Thoracic aorta (tissue), 2 donors: ENCODE measurements at regions not wholly inside any gene's neighbourhood (a gene's known extent, or its start where the extent isn't known, plus 50 kb on each side); places are given as distances from the start of the nearest gene placed in this dataset.

ENCODE experiments used
- ATAC-seq: fragments of 150-250 bp; one replicate; pipeline ENCODE4 v1.8.0; 2017; ENCODE audit warnings: low read depth; ENCODE audit not compliant: insufficient number of reproducible peaks, low FRiP score
- DNase-seq: peaks from one replicate; pipeline ENCODE4 v3.0.0-alpha.2; 2020; ENCODE audit warnings: low spot score
- H3K27ac ChIP-seq, 2 donors: fragments of 200-600 bp; sonication (generic); 1 replicate in 1 of 2; 2 replicates in 1 of 2; pipeline ENCODE4 v1.5.1; 2016; ENCODE audit warnings: mild to moderate bottlenecking in 2 of 2, moderate library complexity in 2 of 2
- H3K27me3 ChIP-seq: fragments of 200-600 bp; sonication (generic); replicated peaks from 2 replicates; pipeline ENCODE4 v1.6.0; 2016; ENCODE audit warnings: mild to moderate bottlenecking; ENCODE audit not compliant: insufficient read depth
- H3K36me3 ChIP-seq: fragments of 200-600 bp; sonication (generic); one replicate; pipeline ENCODE4 v1.5.1; 2016
- H3K4me1 ChIP-seq, 2 donors: fragments of 200-600 bp; sonication (generic); 1 replicate in 1 of 2; 2 replicates in 1 of 2; pipeline versions ENCODE4 v1.5.1 to v1.6.0; 2016; ENCODE audit warnings: low read depth in 2 of 2, mild to moderate bottlenecking in 1 of 2; ENCODE audit not compliant: control insufficient read depth in 1 of 2
- H3K4me3 ChIP-seq: fragments of 200-600 bp; sonication (generic); 2 replicates; pipeline ENCODE4 v1.5.1; 2016; ENCODE audit warnings: mild to moderate bottlenecking
- H3K9me3 ChIP-seq: fragments of 200-600 bp; sonication (generic); 2 replicates; pipeline ENCODE4 v1.5.1; 2016
- CTCF ChIP-seq: fragments of 200-600 bp; sonication (generic); IDR thresholded peaks from one replicate; pipeline ENCODE4 v1.5.1; 2019; ENCODE audit warnings: antibody characterized with exemption

- H3K9me3 ChIP-seq, result no peaks in the 10 kb centered on the region
Measured at GRCh38 chr15:61447981-61448380, 218.9 kb upstream of the RORA start.

GRCh38 chr15:61444585-61444984, 215.5 kb upstream of the RORA start:
- no peak for TF ChIP-seq CTCF
- H3K4me1 ChIP-seq, result no peaks in the 10 kb centered on the region

More at GRCh38 chr15:61447981-61448380, 218.9 kb upstream of the RORA start:
- Histone ChIP-seq H3K4me3 (no peak overlapping the region), H3K36me3 (no peaks in the 10 kb centered on the region), H3K4me1 (no peaks in the 10 kb centered on the region), H3K27ac (no peak overlapping the region), H3K27me3 (no peaks in the 10 kb centered on the region)
- TF ChIP-seq CTCF, result no peak
- DNase-seq (no peak), ATAC-seq (no peak)

GRCh38 chr15:61442821-61443220, 213.7 kb upstream of the RORA start:
- H3K27me3 ChIP-seq, result no peaks in the 10 kb centered on the region
- TF ChIP-seq CTCF, result no peak
- H3K4me3 ChIP-seq, result no peak overlapping the region
- ATAC-seq (no peak), DNase-seq (no peak)
- no peaks in the 10 kb centered on the region for H3K36me3 ChIP-seq
- H3K4me1 ChIP-seq, result no peaks in the 10 kb centered on the region
- H3K9me3 ChIP-seq, result no peaks in the 10 kb centered on the region
- H3K27ac ChIP-seq, result no peak overlapping the region

More at GRCh38 chr15:61444585-61444984, 215.5 kb upstream of the RORA start:
- H3K36me3 ChIP-seq, result no peaks in the 10 kb centered on the region
- no peak for DNase-seq
- H3K27me3 ChIP-seq, result no peaks in the 10 kb centered on the region
- H3K4me3 ChIP-seq, result no peak overlapping the region
- H3K9me3 ChIP-seq, result no peaks in the 10 kb centered on the region
- ATAC-seq, result no peak
- H3K27ac ChIP-seq, result no peak overlapping the region

DNA sequence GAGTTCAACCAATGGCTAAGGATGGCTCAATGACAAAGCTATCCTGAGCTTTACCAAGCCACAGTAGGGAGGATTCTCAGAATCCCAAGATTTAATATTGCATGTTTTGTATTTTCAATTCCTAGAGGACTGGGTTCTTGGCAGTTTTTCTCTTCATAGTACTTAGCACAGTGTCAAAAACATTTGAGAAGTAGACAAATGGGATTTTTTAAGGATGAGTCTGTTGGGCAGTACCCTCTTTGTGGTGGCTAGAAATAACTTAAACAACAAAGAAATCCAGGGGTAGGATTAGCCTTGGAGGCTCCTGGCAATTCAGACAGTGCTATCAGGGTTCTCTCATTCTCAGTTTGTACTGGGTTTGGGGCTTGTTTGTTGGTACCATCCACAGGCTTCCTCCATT, 212.8 kb upstream of the RORA start:
- Histone ChIP-seq H3K27ac (no peak overlapping the region), H3K4me1 (no peaks in the 10 kb centered on the region), H3K4me3 (no peak overlapping the region), H3K27me3 (no peaks in the 10 kb centered on the region), H3K36me3 (no peaks in the 10 kb centered on the region), H3K9me3 (no peaks in the 10 kb centered on the region)
- ATAC-seq (no peak), DNase-seq (no peak)
- TF ChIP-seq CTCF, result no peak

DNA sequence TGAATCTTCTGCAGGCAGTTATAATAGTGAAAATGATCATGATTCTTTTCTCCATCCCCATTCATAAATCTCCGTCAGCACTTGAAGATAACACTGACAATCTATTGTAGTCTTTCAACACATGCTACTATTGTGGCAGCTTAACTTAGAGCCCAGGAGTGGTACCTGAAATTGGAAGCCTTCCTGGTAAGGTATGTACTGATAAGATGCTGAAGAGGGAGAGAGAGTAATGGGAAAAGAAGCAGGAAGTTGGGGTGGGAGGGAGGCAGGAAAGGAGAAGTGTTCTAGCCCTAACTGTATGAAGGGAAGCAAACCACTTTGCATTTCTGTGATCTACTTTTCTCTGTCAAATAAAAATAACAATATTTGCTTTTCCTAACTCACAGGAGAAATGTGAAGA, 197.4 kb upstream of the RORA start:
- no peaks in the 10 kb centered on the region for H3K36me3 ChIP-seq
- H3K9me3 ChIP-seq, result no peaks in the 10 kb centered on the region
- ATAC-seq, result no peak

More for the DNA sequence above, 197.4 kb upstream of the RORA start:
- no peak for TF ChIP-seq CTCF
- Histone ChIP-seq H3K27ac (no peak overlapping the region), H3K4me1 (no peaks in the 10 kb centered on the region), H3K4me3 (no peak overlapping the region), H3K27me3 (no peaks in the 10 kb centered on the region)
- no peak for DNase-seq
